HG02623 (cell line): ENCODE measurements at regions not wholly inside any gene's neighbourhood (a gene's known extent, or its start where the extent isn't known, plus 50 kb on each side); places are given as distances from the start of the nearest gene placed in this dataset.
A peak's percentile ranks its signal among the peaks of the same experiment; 100 is the strongest.

Experiments used
- ATAC-seq: cut with Tn5 transposase; IDR thresholded peaks from one replicate; pipeline ENCODE4 v1.9.1; 2021; ENCODE audit warnings: moderate library complexity; ENCODE audit not compliant: unreplicated experiment

- ATAC-seq = no peak
Measured at GRCh38 chr13:31925079-31925478, 106.5 kb upstream of the FRY start.

DNA sequence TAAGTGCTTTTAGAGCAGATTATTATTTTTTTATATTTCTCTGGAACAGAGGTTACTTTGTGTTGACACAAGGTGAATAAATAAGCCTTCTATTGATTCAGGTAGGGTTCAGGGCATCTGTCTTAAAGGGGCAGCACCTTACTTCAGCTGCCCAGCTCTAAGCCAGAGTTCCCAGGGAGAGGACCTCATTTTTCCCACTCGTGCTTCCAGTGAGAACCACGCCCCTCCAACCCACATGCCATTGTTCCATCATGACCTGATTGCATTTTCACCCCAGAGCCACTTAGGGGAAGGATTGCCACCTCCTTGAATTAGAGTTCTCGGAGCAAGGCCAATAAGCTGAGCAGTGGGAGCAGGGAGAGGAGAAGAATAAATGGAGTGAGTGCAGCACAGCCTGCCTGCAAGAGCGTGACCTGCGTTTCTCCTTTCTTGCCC, 104.3 kb upstream of the FRY start:
- ATAC-seq = no peak

DNA sequence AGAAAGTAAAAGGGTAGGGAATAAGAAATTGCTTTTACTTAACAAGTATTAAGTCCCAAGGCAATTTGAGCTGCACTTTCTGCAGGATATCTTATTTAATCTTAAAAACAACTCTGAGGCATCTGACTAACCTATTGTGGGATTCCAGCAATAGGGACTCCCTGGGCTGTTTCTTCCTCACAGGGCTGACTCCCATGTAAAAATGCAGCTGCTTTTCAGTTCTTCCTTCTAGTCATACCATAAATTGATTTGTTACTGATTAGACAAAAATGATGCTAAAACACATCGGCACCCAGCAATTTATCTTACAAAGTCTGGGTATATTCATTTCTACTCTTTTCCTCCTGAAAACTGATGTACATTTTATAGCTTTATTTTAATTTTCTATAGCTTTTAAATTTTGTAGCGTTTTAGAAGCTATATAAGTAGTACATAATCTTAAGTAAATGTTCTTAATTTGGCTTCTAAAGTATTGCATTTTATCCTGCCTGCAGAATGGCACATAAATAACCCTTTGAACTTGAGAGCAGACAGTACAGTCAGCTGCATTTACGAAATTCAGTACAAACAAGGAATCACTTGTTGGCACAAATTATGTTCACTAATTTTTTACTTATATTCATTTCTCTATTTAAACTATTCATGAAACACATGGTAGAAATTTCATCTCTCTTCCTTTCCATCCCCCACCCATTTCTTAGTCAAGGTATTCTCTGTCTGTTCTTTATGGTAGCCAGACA, 102.4 kb upstream of the FRY start:
- no peak for ATAC-seq

GRCh38 chr13:31930490-31930889, 101.1 kb upstream of the FRY start:
- ATAC-seq = peak; percentile 22

GRCh38 chr13:31930901-31931522, 100.6 kb upstream of the FRY start:
- peak; percentile 98 for ATAC-seq

DNA sequence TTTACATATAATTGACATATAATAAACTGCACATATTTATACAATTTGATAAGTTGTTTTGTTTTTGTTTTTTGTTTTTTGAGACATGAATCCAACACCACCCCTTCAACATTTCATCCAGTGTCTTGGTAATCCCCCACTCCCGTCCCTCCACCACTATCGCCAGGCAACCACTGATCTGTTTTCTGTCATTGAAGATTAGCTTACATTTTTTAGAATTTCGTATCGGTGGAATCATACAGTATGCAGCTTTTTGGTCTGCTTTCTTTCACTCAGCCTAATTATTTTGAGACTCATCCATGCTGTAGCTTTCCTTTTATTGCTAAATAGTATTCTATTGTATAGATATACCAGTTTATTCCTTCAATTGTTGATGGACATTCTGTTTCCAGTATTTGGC, 94.1 kb upstream of the FRY start:
- ATAC-seq = no peak

GRCh38 chr13:31940076-31940475, 91.5 kb upstream of the FRY start:
- ATAC-seq = no peak

- ATAC-seq = no peak
Measured at GRCh38 chr13:31943591-31943990, 88.0 kb upstream of the FRY start.

DNA sequence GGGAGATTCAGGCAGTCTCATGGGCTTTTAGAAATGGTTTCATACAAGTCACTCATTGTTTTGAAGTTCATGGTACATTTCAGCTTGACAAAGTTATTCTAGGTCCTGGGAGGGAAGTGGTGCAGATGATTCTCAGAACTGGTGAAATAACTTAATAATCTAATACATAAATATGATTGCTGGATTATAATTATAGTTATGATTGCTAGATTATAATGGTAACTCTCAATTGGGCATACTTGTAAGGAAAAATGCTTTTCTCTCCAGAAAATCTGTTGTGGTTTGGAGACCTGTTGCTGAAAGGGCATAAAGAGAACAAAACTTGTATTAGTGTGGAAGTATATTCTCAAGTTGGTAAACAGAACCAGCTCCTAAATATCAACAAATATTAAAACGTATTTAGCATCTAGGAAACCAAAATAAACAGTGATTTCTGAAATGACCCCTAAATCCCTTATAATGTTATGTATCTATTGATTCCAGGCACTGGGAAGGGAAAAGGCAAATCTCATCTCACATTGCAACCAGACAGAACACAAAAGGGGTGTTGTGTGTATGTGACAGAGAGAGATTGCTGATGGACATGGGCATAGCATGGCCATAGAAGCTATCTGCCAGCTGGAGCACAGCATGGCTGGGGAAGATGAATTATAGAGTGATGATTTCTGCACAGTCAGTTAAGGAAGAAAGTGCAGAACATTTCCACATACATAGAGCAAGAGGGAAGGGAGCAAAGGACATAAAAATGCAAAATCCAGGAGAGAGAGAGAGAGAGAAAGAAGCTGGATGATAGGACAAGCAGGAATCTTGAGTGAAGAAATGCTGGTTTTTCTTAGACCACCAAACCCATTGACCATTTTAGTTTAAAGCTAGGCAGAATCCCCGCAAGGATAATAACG, 87.1 kb upstream of the FRY start:
- no peak for ATAC-seq

DNA sequence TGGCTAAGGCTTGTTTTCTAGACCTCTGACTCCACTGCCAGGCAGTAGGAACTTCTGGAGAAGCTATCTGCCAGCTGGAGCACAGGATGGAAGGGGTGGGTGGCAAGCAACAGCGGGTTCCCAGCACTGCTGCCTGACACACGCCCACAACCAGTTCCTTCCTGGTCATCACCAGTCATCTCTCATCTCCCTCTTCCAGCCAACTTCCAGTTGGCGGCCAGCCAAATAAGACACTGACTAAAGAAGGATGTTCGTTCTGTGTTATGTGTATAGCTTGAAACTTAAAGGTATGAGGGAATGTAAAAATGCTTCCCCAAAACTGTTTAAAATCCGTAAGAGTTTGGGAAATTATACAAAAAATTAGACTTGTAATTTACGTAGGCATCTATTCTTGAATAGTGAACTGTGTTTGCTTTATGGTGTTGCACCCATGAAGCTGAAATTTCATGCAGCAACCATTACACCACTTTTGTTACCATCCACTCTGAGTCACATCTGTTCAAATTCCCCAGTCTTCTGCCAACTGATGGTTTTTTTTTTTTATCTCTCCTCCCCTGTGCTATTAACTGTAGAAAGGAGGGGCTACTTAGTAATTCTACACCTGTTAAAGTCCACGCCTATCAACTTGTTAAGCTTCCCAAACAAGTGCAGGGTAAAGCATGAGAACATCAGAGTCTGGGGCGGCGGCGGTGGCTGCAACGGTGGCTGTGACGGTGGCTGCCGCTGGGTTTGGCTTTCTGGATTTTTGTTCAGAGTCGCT, 86.2 kb upstream of the FRY start:
- ATAC-seq = no peak

DNA sequence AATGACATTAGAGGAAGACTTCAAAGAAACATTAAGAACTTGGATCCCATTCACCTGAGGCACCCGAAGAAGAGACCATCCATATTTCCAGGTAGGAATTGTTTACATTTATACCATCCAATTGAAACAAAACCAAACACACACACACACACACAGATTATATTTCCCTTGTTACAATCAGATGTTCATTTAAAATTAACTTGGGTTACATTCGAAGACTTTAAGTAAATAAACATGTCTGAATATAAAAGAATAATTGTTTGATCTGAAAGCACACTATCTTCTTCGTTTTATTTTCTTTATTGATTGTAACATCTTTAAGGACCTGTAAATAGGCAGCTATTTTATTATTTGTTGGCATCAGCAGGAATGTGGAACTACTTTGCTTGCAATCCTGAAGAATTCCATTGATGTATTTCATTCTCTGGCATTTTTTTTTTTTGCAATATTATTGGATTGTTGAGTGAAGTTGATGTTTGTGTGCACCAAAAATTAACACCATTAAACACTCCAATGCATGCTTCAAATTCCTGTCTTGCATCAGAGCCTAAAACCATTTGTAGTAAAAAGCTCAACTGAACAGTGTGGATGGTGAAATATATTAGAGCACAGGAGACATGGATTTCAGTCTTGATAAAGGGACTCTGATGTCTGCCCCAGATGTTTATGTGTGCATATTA, 85.3 kb upstream of the FRY start:
- no peak for ATAC-seq

DNA sequence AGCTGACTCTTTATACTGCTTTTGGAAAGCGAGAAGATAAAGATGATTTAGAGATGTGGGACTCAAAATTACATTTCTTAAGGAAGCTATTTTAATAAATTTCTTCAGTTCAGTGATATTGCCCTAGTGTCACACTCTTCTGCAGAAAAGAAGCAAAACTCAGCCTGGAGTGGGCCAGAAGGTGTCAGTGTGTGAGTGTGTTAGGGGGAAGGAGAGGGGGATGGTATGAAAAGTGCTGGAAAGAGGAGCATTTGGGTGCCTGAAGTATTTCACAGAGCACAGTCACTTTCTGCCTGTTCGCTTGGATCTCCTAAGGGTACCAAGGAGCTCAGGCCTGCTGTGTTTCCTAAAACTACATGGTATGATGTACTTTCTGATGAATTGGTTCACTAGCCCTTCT, 84.5 kb upstream of the FRY start:
- no peak for ATAC-seq

DNA sequence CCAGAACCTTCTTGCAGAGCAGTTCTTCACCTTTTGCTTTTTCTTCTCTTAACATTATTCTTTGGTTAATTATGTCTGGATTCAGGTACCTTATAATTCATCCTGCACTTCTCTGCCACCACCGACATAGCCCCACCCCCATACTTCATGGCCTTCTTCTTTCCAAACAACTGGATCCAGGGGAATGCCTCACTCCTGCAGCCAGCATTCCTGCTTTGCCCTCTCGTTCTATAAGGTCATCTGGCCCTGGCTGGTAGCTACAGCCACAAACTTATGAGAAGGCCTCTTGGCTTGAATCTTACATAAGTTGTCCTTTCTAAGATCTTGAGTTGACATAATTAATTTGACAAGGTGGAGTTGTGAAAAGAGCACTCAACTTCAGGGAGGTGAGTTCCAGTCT, 84.1 kb upstream of the FRY start:
- no peak for ATAC-seq

DNA sequence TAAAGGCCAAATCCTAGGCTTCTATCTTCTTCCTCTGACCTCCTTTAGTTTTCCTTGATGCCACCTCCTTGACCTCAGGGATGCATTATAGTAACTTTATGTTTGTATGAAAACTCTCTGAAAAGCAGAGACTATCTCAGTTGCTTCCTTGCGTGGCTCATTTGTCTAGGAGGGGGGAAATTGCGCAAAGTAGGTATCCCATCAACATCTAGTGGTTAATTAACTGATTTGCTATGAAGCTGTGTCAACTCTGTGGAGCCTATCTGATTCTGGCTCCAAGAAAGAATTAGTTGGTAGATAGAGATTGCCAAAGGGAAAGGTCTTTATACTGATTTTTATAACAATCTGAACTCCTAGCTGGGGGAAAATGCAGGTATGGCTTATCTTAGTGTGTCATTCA, 82.1 kb upstream of the FRY start:
- no peak for ATAC-seq

DNA sequence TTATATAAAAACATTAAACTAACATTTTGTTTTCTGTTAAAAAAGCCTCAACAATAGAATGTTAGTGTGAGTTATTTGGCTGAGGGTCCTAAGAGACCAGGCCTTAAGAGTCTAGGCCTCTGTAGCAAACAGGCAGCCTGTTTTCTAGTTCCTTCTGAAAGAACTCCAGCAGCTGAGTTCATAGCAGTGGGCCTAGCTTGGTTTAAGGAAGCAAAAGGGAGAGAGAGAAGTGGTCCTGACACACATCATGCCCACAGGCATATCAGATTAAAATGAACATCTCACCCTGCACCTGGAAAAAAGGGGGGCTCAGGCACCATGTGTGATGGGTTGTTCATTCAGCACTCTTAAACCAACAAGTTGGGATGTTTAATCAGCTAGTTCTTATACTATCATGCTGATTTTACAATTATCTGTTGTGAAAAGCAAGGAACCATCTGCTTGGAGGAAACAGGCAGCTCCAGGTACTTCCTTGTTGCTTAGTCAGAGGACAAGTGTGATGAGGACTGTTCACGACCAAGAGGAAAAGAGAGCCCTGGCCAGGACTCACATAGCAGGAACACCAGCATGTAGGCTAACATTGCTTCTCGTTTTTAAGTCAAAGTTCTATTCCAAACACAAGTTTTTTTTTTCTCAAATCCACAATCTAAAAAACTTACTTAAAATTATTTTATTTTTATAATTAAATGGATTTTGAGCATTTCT, 81.3 kb upstream of the FRY start:
- ATAC-seq = no peak

DNA sequence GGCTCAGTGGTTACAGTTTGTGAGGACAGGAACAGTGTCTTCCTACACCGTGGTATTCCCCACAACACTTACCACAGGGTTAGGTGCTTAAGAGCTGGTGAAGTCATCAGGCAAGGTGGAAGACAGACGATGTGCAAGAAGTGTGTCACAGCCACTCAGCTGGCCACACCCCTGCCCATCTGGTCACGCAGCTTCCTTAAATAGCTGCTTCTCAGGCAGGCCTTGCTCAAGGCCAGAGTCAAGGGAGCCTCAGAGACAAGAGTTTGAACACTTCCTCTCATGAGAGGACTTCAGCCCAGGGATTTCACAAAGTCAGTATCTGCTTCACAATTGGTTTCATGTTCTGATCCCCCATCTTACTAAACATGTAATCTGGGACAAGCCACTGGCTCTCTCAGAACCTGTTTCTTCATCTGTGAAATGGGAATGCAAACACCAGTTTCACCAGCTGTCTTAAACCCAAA, 80.3 kb upstream of the FRY start:
- ATAC-seq = peak; percentile 86

- no peak for ATAC-seq
Measured at GRCh38 chr13:31952641-31953380, 78.8 kb upstream of the FRY start.

GRCh38 chr13:31955101-31955500, 76.5 kb upstream of the FRY start:
- no peak for ATAC-seq

- ATAC-seq = no peak
Measured at GRCh38 chr13:31955741-31956140, 75.8 kb upstream of the FRY start.
